Stimulated activated CD8-positive, alpha-beta memory T cell treated with anti-CD3 and anti-CD28 coated beads, Interleukin-4, amount 100 ng/mL, for 24 hours (primary cell): ENCODE measurements at regions not wholly inside any gene's neighbourhood (a gene's known extent, or its start where the extent isn't known, plus 50 kb on each side); places are given as distances from the start of the nearest gene placed in this dataset.

Experiments used
- DNase-seq: peaks from one replicate; pipeline ENCODE4 v3.0.0-alpha.2; 2020; ENCODE audit warnings: low read depth

DNA sequence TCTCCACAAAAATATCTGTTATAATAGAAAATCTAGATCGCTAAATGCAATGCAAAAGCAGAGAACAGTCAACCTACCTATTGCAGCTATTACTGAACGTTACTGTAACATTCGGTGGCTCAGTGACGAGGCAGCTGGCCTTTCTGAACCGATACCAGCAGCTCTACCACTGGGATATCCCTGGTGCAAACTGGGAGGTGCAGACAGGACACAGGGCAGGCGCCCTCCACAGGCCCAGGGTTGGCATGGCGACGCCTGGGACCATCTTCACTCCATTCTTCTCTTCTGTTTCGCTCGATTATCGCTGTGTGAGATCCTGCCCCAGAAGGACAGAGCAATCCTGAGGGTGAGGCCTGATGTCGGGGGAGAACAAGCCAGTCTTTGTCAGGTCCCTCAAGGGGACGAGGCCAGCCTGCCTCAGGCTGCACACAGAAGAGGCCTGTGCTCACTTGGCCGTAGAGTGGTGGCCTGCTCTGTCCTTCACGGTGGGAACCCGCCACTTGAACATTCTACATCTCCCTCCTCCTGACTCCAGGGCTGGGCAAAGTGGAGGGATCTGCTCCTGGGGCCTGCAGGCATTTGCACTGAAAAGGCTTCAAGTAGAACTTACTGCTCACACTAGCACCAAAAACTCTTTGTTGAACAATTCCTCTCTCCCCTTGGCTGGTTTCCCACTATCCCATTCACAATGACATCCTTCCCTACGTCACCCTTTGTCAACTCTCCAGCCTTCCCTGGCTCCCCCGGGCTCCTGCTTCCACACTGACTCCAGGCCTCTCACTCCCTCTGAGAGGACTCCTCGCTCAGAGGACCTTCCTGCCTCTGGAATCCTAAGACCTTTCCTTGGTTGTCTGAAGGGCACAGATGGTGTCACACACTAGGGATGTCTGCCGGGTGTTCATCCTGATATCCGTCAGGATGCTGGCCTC, 49.7 kb downstream of the CYRIA start:
- no peak for DNase-seq

DNA sequence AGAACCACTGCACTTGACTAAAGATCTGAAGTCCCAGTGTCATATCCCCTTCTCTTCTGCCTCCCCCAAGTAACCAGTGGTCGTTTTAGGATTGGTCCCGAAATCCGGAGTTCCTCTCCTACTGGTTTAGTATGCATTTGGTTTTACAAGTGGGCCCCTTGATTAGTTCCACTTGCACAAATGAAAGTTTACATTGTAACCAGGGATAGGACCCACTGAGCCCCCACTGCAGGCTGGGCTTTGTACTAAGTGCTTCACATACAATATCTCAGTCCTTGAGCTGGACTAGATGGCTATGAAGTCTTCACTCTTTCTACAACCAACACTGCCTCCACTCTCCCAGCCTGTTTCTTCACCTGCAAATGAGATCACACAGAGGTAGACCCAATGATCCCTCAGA, 50.4 kb downstream of the CYRIA start:
- no peak for DNase-seq

DNA sequence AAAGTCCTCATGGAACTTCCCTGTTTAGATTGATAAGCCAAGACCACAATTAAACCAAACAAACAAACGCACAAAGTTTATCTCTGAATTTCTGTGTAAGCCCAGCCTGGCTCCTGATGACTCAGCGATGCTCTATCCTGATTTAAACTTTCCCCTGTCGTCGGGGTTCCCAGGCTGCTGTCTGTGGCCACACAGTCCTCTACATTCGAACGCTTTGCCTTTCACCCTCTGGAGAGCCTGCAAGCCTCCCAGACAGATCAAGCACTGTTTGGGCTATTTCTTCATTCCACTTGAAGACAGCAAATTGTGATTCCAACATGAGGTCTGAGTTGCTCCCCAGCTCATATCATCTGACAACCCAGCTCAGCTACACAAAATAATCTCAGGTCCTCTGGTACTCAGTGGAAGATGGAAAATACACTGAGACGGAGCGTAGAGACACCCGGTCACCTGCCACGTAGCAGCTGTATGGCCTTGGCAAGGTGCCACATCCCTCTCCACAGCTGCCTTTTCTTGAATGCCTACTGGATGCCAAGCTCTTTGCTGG, 51.2 kb downstream of the CYRIA start:
- no peak for DNase-seq

DNA sequence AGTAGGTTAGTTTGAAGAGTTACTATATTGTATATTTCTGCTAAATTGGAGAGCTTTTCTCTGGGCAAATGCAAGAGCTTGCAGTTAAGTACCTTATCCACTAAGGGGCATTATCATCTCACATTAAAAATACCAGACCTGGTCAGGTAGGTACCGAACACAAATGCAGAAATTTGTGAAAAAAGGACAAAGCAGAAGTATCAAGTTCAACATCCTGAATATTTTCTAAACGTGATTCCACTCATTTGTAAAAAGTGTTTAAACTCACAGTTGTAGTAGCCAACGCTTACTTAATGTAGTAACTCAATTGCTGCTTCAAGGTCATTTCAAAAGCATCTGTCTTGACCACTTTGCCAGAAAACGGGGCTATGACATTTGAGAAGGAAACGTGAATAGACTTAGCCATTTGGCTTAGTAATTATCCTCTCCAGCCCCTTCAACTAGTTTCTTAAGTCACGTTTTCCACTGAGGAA, 52.1 kb downstream of the CYRIA start:
- no peak for DNase-seq

DNA sequence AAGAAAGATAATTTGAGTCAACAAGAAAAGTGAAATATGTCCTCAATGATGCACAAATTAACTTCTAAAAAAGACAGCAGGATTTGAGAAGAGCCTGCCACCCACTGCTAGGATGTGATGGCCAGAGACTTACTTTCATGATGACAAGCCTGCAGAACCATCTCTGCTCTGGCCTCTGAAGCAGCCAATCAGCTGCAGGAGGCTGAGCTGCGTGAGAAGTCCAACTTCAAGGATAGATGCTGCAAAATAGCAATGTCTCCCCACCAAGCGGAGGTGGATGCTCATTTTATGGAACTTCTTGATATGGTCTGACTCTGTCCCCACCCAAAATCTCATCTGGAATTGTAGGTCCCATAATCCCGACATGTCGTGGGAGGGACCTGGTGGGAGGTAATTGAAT, 53.1 kb downstream of the CYRIA start:
- no peak for DNase-seq

DNA sequence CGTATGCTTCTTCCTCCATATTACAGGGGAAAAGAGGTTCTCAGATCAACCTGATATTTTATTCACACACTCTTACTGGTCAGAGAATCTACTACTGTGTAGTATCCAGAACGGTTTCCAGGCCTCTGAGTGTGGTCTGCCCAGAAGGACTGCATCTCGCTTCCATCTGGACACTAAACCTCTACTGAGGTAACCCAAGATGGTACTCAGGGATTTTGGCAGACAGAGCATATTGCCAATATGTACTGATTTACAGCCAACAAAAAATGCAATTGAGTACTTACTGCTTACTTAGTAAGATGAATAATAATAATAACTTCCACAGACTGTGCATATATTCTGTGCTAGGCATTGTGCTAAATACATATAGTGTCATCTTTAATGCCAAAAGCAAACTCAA, 55.8 kb downstream of the CYRIA start:
- DNase-seq = no peak

DNA sequence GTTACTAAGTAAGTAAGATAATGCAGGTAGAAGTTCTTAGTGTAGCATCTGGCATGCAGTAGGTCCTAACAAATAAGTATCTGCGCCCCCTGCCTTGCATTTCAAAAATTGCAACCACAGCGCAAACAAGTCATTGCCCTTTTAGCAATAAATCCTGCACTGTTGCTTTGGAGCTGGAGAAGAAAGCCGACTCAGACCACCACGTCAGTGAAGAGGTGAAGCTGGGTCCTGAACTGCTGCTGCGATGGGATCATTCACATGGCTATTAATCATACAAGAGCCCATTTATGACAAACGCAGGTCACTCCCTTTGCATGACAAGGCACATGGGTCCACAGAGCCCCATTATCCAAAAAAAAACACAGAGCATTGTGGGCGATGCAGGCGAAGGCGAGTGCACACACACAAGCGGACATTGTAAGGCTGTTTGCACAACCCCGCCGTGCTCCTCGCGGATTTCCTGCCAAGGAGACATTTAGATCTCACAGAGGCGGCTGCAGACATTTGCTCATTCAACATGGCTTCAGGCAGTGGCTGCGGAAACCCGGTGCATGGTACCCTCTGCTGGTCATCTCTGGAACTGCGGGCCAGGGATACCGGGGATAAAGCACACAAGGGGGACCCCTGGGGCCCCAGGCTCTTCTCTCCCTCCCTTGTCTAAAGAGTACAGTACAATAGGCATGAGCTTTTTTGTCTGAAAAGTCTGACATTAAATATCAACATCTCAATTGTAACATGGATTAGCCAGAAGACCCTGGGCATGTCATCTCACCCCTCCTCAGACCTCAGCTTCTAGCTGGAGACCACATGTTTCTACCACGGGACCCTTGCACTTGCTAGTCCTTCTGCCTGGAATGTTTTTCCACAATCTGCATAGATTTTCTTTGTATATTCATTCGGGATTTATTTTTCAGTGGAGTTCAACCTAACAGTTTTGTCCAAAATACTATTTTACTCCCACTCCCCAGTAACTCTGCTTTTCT, 56.7 kb downstream of the CYRIA start:
- DNase-seq = peak; percentile 75

DNA sequence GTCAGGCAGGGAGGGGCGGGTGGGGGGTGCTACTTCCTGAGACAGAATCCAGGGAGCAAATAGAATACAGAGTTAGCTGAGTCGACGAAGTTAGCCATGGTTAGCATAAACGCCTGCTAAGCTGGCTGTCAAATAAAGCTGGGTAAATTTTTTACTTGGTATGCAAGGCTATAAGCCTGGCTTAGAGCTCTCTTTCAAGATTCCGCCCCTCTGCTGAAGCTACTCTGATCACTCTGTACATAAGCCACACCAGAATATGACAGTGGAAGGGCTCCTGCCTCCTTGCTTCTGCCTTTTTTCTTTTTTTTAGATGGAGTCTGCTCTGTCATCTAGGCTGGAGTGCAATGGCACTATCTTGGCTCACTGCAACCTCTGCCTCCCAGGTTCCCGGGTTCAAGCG, 58.3 kb downstream of the CYRIA start:
- DNase-seq = no peak

DNA sequence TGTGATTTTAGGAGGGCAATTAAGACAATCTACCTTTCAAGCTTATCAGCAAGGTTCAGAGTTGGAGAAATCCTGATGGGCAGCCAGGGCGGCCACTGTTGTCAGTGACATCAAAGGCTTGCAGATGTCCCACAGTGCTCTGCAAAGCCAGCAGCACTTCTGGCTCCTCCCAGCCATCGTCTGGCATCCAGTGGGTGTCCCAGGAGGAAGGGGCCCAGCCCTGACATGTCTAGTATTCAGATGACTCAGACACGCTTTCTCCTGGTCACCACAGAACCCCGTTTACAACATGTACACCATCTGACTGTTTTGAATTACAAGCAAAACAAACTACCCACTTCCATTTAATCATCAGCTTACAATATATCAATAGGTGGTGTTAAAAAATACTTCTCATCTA, 61.4 kb downstream of the CYRIA start:
- no peak for DNase-seq

DNA sequence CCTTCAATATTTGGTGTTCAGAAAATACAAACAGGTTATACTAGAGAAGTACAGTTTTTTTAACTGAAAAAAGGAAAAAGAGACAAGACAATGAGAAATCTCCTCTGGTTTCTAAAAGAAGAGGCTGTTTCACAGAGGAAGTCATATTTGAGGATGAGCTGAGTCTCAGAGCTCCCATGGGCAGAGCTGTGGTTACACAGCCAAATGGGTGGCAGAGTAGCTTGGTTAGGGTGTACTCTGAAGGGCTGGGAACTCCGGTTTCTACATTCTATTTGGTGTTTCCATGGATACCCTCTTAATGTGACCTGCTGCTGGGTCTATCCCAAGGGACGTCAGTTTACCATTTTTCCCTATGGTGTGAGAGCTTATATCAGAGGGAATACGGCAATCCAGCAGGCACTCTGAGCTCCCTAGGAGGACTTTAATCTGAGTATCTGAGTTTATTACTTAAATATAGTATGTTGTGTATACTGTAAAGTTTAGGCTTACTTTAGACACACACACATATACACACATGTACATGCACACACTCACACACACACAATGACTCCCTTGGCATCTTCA, 74.2 kb downstream of the CYRIA start:
- DNase-seq = no peak

DNA sequence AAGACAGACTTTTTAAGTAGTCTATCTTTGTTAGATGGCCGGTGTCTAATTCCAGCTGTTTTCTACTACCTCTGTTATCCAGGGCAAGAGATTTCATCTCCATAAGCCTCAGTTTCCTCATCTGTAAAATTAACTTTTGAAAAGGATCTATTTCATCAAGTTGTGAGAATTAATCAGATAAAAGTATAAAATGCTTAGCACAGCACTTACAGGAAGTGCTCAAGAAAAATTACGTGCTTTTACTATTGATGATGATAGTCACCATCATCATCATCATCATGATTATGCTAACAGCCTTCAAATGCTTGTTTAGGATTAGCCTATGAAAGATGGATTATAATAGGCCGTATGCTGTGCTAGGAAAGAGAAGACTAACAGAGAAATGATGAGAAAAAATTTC, 76.2 kb downstream of the CYRIA start:
- no peak for DNase-seq

DNA sequence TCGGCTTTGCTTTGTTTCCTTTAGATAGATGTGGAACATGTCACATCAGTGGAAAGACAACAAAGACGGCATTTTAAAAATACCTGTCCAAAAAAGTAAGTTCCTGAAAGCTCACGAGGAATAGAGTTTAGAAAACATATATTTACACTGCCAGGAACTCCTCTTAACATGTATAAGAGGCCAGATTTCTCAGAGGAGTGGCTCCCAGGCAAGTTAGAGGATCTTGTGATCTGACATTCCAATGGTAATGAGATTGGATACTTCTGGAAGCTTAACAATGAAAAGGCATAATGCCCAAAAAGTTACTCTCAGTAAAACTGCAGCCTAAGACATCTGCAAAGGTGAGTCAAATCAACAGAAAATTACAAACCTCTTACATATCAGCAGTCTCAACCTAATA, 77.1 kb downstream of the CYRIA start:
- DNase-seq = no peak

DNA sequence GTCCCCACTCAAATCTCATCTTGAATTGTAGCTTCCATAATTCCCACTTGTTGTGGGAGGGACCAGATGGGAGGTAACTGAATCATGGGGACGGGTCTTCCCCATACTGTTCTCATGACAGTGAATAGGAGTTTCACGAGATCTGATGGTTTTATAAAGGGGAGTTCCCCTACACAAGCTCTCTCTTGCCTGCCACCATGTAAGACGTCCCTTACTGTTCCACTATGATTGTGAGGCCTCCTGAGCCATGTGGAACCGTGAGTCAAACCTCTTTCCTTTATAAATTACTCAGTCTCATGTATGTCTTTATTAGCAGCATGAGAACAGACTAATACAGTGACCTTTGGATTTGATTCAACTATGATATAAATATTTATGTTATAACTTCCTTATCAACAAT, 78.0 kb downstream of the CYRIA start:
- DNase-seq = no peak

DNA sequence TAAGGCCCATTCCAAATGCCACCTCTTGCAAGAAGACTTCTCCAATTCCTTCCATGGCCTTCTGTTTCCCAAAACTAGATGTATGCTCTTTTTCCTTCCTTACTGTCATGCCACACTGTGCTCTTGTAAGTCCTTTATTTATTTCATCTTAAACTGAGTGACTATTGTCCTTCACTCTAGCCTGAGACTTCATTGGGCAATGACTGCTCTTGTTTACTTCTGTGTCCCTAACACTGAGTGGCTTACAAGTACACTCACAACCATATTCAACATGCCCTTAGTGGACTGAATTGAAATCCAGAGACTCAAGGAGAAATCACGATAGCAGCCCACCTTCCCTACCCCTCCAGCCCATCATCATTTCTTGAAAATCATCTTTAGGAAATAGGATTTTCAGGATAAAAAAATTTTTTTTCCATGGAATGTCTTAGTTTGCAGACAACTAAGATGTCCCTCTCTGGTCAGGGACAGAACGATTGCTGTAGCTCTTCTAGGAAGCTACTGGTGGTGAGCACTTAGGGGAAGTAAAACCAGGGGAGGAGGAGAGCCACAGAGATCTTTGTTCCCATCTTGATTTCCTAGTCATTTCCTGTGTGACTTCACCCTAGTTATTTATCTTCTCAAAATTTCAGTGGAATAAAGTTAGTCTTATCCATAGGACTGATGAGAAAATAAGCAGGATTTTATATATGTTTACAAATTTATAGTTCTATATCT, 80.7 kb downstream of the CYRIA start:
- DNase-seq = no peak

DNA sequence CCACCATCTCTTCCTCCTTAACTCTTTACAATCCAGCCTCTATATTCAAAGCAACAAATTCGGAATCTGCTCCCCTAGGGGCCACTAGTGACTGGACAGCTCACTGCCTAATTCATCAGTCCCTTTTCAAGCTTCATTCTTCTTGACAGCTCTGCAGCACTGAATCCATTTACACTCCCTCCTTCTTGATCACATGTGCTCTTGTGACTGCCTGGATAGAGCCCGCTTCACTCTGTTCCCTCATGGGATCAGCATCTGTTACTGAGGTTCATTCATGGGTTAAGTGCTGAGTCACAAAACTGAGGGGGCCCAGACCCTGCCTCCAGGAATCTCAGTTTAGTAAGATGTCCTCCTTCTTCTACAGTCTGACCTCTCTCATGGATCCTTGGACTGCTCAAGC, 81.5 kb downstream of the CYRIA start:
- DNase-seq = no peak

DNA sequence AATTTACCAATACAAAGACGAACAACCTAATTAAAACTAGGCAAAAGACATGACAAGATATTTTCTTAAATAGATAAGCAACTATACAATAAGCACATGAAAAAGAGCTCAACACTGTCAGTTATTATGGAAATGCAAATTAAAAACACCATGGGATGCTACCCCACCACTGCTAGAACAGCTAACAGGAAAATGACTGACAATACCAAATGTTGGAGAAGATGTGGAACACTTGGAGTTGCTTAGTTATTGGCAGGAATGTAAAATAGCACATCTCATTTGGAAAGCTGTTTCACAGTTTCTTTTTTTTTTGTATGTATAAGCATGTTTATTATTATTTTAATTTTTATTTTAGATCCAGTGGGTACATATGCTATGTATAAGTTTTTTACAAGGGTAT, 84.4 kb downstream of the CYRIA start:
- DNase-seq = no peak

DNA sequence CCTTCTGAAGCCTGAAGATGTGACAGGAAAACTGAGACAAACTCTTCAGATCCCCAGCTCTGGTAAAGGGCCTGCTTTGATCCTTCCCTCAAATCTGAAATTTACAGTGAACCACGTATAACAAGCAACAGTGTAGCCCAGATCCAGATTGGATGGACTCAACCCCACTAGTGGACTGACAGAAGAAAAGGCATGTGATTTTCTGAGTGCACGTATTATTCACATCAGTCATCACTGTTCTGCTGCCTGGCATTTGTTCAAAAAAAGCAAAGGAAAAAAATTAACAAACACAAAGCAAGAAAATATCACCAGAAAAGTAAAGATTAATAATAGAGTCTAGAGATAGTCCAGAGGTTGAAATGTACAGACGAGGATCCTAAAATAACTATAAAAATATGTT, 87.6 kb downstream of the CYRIA start:
- no peak for DNase-seq

DNA sequence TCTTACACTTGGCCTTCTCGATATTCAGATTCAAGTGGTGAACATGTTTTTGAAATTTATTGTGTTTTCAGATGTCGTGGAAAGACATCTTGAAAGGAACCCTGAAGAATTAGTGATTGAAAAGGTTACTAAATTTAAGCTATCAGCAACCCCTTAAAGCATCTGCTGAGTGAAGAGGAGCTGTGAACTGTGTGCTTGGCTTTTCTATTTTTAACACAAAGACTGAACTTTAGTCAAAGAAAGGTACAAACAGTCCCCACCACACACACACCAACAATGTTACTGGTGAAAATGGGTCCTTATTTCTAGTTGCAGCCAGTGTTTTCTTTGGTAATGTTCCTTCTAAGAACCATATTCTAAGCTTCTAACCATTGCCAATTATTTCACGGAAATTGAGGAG, 95.1 kb downstream of the CYRIA start:
- no peak for DNase-seq

DNA sequence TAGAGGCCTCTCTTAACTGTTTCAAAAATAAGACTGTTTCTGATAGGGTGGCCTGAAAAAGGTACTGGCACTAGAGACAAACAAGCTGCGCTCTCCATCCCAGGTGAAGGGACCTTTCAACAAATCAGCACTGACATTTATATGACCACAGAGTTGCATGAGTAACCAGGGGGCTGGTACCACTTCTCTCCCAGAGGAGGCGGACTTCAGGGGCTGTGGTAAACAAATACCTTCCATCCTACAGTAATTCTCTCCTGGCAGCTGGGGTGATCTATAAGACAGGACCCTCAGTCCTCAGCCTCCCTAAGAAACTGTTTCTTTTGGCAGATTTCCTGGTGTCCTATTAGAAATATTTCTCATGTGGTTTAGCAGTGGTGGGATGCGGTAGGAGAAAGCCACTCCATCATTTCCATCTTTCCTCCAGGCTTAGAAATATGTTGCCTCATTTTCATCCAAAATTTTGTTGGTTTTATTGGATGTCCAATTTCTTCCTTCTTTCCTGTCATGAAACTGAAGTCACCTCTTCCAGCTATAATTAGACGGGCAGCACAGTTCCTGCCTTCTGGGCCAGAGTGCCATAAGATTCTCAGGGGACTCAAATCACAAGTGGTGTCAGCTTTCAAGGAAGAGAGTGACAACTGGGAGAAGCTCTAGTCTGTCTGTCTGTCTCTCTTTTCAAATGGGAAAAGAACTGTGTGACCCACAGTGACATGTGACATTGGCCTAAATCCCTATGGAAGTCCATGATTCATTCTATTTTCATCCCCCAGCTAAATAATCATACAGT, 96.4 kb downstream of the CYRIA start:
- DNase-seq = no peak

DNA sequence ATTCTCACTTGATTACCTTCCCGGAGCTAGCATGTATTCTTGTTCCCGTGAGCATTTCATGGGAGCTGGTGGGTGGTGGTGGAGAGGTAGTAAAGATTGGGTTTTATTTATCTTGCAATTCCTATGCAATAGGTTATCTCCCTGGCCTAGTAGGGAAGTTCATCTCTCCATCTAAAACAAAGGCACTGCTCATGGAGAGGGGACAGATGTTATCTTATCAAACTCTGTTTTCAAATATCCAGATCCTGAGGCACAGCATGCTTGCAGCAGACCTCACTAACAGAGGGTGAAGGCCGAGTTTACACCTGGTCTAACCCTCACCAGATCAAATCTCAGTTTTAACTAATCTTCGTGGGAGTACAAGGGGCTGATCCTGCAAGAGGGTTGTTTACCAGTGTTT, 98.9 kb downstream of the CYRIA start:
- no peak for DNase-seq

DNA sequence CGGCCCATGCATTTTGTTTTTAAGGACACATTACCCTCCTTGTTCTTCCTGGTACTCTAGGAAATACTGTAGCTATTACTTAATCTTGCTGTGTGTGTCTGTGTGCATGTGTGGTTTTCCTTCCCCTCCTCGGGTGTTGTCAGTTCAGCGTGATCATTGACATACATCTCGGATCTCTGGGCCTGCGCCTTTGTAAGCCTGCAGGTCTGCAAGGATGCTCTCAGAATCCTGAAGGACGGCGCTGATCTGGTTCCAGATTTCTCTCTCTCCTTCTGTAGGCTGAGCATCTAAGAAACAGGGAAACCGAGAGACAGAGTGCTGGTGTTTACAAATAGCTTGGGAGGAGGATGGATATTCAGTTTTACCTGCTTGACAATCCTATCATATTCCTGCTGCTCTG, 100.2 kb downstream of the CYRIA start:
- DNase-seq = no peak
